ENCODE measurements at regions not wholly inside any gene's neighbourhood (a gene's known extent, or its start where the extent isn't known, plus 50 kb on each side); places are given as distances from the start of the nearest gene placed in this dataset.

DNA sequence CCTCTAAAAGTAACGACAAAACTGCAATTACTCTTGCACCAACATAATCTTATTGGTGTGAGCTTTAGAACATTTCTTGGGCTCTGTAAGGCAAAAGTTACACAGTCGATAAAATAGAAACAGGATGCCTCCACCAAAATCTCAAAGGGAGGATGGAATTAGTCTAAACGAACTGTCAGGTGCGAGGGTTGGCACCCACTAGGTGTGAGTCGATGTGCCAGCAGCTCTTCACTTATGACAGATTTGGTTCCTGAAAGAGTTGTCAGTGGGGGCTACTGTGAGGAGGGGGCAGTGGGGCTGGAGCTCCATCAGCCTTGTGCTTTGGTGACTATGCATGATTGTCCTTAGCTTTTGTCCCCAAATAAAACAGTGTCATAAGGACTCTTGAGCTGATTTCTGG is 422.9 kb downstream of the TMEM114 start:
- TF ChIP-seq, protein P1, sequence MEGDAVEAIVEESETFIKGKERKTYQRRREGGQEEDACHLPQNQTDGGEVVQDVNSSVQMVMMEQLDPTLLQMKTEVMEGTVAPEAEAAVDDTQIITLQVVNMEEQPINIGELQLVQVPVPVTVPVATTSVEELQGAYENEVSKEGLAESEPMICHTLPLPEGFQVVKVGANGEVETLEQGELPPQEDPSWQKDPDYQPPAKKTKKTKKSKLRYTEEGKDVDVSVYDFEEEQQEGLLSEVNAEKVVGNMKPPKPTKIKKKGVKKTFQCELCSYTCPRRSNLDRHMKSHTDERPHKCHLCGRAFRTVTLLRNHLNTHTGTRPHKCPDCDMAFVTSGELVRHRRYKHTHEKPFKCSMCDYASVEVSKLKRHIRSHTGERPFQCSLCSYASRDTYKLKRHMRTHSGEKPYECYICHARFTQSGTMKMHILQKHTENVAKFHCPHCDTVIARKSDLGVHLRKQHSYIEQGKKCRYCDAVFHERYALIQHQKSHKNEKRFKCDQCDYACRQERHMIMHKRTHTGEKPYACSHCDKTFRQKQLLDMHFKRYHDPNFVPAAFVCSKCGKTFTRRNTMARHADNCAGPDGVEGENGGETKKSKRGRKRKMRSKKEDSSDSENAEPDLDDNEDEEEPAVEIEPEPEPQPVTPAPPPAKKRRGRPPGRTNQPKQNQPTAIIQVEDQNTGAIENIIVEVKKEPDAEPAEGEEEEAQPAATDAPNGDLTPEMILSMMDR (IDR thresholded peaks at IDR 0.05) = no peak
- TF ChIP-seq EZH2 (IDR thresholded peaks at IDR 0.05) = no peak

All from neural progenitor cell (in vitro differentiated cells).